NCI-H2029 treated with DMSO at 0.1 percent for 48 hours (cell line): ENCODE measurements at regions not wholly inside any gene's neighbourhood (a gene's known extent, or its start where the extent isn't known, plus 50 kb on each side); places are given as distances from the start of the nearest gene placed in this dataset.

Source experiments
- DNase-seq: peaks from one replicate; lab custom pipeline; 2025; lab: John Stamatoyannopoulos, UW

DNA sequence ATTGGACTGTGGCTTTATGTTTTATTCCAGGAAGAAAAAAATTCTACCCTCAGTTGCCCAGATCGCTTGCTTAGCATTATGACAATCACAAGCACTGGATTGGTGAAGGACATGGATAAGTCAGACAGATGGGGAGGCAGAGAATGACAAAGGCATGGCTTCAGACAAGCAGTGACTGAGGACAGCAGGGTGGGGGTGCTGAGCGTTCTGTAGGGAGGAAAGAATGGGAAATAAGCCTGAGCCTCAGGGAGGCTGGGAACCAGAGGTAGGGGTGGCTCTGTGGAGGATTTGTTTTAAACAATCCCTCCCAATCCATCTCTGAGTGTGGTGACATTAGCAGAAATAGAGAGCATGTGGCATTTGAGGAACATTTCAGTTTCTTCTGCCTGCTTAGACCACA lies 896.9 kb downstream of the CCSER2 start:
- no peak for DNase-seq

DNA sequence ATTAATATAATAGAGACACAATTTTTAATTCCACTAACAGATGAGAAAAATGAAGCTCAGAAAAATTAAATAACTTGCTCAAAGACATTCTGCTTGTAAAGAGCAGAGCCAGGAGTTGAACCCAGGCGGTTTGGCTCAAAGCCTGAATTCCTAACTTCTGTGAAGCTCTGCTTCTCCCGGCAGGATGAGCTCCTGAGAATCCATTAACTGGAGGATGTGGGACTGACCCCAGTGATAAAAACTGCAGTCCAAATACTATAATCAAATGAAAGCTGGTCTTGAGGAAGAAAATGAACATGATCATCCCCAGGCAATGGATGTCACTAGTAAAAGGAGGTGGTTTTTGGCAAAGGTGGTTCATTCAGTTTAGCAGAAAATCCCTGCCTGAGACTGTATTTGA lies 898.2 kb downstream of the CCSER2 start:
- no peak for DNase-seq

GRCh38 chr10:85228726-85229125 lies 900.3 kb downstream of the CCSER2 start:
- DNase-seq = no peak

DNA sequence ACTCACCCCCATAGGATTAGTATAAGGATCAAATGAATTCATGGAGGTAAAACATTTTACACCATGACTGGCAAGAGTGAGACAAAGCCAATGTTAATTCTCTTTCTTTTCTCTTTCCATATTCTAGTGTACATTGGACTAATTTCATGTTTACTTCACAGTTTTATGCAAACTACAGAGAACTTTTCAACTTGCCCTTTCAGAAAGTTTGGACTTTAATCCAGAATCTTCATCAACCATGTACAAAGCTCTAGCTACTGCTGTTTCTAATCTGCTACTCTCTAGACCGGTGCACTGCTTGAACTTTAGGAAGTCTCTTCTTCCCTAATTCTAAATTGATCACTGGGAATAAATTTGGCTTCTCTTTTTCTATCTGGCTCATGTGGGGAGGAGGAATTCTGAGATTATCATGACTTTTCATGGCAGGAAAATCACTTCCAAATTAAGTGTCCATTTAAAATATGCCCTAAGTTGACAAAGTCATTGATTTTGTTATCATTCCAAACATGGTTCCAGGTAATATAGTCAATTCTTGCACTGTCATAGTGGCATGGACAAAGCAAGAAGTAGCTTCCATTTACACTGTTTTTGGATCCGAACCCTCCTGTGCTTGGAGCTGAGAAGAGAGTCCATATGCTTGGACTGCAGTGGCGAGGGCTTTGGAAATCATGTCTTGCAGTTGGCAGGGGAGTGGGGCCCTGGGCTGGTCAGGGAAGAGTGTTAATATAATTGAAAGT lies 903.3 kb downstream of the CCSER2 start:
- DNase-seq = no peak

DNA sequence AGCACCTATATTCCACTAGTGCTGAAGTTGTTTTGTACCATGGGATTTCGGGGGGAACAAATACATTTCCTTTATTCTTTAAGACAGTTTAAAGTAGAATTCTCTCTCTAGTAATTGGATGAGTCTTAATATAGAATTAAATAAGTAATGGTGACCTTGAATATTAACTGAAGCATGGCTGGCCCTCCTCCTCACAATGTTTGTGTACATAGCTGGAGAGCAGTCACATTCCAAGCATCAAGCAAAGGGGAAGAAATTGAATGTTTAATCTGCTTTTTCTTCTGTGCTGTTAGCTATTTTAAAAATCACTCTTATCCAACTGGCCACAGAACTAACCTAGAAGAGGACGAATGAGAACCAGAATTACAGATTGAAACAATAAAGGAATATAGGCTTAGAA lies 906.9 kb downstream of the CCSER2 start:
- peak; percentile 52 for DNase-seq

GRCh38 chr10:85238676-85239075 lies 910.3 kb downstream of the CCSER2 start:
- no peak for DNase-seq

- no peak for DNase-seq
These were observed 921.9 kb downstream of the CCSER2 start for GRCh38 chr10:85250304-85250703.

DNA sequence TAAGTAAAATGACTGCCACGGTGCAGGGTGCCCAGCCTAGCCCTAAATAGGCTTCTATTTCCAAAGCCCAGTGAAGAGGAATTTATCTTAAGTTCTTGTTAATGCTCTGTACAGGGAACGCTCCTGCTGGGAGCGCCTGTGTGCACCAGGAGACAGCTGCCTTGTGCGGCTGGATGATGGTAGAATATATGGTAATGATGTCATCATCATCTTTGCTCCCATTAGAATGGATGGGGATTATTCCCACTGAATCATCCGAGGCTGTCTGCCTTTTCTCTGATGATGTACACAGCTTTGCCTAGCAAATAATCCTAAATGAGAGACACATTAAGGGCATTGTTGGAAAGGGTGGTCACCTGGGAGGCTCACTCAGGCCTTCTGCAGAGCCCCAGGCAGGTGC lies 928.1 kb downstream of the CCSER2 start:
- no peak for DNase-seq

DNA sequence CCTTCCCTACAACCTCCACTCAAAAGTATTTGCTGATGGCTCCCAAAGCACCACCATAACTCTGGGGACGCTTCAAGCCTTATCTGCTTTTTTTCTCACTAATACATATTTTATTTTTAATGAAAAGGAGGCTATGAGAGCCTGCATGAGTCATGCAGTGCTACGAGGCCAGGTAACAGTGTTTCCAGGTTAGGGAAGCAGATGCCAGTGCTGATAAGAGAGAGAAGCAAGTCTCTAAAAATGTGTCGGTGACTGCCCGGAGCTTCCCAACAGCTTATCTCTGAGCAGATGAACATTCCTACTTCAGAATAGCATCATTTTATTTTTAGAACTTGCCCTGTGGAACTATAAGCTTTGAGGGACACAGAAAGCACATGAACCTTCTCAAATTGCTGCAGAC lies 931.5 kb downstream of the CCSER2 start:
- DNase-seq = no peak

- DNase-seq = no peak
These were observed 934.6 kb downstream of the CCSER2 start for GRCh38 chr10:85262992-85263391.

DNA sequence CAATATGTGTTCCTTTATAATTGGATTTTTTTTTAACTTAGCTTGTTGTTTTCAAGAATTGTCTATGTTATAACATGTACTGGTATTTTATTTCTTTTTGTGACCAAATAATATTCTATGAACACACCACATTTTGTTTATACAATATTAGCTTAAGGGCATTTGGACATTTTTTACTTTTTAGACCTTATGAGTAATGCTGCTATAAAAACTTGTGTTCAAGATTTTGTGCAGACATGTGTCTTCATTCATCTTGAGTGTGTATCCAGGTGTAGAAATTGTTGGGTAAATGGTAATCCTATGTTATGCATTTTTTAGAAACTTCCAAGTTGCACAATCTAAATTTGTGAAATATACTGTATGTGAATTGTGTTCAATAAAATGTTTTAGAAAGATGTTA lies 936.7 kb downstream of the CCSER2 start:
- DNase-seq = no peak

GRCh38 chr10:85266808-85267207 lies 938.4 kb downstream of the CCSER2 start:
- no peak for DNase-seq

DNA sequence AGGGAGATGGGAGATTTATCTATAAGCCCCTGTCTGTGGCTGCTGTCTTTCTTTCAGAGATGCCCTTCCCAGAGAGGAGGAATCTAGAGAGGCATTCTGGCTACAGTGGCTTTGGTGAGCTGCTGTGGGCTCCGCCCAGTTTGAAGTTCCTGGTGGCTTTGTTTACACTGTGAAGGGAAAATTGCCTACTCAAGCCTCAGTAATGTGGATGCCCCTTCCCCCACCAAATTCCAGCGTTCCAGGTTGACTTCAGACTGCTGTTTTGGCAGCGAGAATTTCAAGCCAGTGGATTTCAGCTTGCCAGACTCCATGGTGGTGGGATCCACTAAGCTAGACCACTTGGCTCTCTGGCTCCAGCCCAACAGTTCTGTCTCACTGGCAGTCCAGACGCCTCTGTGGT lies 951.6 kb downstream of the CCSER2 start:
- DNase-seq = peak; percentile 23

- DNase-seq = no peak
These were observed 956.7 kb downstream of the CCSER2 start for GRCh38 chr10:85284778-85285770.

GRCh38 chr10:85293483-85293882 lies 965.1 kb downstream of the CCSER2 start:
- DNase-seq = no peak

DNA sequence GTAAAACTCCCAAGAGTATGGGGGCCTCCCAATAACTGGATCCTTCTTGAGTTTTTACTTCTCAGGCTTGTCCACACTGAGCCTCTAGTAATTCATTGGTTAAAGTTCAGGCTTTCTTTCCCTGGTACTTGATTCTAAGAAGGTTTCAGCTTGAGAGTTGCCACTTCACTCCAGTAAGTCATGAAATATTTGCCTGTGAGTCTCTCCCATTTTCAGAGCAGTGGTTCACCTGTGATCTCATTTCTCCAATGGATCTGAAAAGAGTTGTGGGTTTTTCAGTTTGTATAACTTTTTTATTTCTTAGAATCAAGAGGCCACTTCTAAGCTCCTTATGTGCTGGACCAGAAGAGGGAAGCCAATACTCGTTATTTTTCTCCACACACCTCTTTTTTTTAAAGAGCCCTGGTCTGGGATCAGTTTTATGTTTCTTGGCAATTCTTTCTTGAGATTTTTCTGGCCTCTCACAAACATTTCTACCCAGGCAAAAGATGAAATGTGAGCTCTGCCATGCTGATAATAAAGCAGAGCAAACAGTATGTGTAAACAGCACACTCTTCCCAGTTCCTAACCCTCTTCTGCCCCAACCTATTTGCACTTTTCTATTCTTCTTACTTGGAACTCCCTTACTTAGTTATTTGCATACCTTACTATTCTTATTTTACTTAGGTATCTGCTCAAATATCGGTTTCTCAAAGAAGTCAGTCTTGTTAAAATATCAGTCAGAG lies 983.4 kb downstream of the CCSER2 start:
- no peak for DNase-seq

- DNase-seq = no peak
These were observed 987.3 kb downstream of the CCSER2 start for GRCh38 chr10:85315657-85316056.

DNA sequence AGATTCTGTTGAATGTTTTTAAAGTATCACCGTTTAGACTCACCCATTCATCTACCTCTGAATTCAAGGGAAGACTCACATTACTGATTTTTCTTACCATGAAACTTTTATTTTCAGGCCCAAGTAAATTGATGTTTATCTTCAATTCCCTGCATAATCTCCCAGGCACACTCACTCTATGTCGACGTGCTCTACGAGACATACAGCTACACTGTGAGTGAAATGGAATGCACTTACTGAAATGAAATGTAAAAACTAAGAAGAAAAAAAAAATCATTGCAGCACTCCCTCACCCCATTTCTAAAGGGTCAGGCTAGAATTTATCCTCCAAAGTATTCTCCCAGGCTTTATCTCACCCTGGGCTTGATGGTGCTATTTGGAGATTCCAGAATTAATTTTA lies 987.9 kb downstream of the CCSER2 start:
- no peak for DNase-seq

- no peak for DNase-seq
These were observed 989.4 kb downstream of the CCSER2 start for GRCh38 chr10:85317827-85318226.

GRCh38 chr10:85318809-85319807 lies 990.7 kb downstream of the CCSER2 start:
- no peak for DNase-seq

- DNase-seq = no peak
These were observed 991.4 kb downstream of the CCSER2 start for GRCh38 chr10:85319826-85320225.
